Suprapubic skin (tissue), 4 donors: ENCODE measurements at regions not wholly inside any gene's neighbourhood (a gene's known extent, or its start where the extent isn't known, plus 50 kb on each side); places are given as distances from the start of the nearest gene placed in this dataset.

Experiments used
- CTCF ChIP-seq, 2 donors: fragments of 200-600 bp in 1 of 2; fragments of 450-650 bp in 1 of 2; sonication (generic) in 1 of 2; IDR thresholded peaks; one replicate each; pipeline ENCODE4 v1.5.1; 2016 to 2019; ENCODE audit warnings: antibody characterized with exemption in 2 of 2, mild to moderate bottlenecking in 1 of 2, moderate library complexity in 1 of 2
- EP300 ChIP-seq: sonication (generic); formaldehyde crosslinking; IDR thresholded peaks from one replicate; pipeline ENCODE4 v1.6.1; 2017; ENCODE audit warnings: antibody characterized with exemption
- POLR2A ChIP-seq, 2 donors: fragments of 450-650 bp; IDR thresholded peaks; one replicate each; pipeline ENCODE4 v1.6.1; 2017; ENCODE audit warnings: antibody characterized with exemption in 2 of 2, mild to moderate bottlenecking in 2 of 2, moderate library complexity in 2 of 2
- POLR2AphosphoS5 ChIP-seq, 3 donors: sonication (generic); formaldehyde crosslinking; IDR thresholded peaks; one replicate each; pipeline ENCODE4 v1.6.1; 2017; ENCODE audit warnings: antibody characterized with exemption in 3 of 3

GRCh38 chr9:107645464-107645833 is 155.9 kb upstream of the KLF4 start:
- TF ChIP-seq EP300 (no peak), CTCF (IDR thresholded peaks at IDR 0.05) (no peak), POLR2AphosphoS5 (IDR thresholded peaks at IDR 0.05) (no peak), POLR2A (IDR thresholded peaks at IDR 0.05) (no peak)
